ENCODE measurements at regions not wholly inside any gene's neighbourhood (a gene's known extent, or its start where the extent isn't known, plus 50 kb on each side); places are given as distances from the start of the nearest gene placed in this dataset.

DNA sequence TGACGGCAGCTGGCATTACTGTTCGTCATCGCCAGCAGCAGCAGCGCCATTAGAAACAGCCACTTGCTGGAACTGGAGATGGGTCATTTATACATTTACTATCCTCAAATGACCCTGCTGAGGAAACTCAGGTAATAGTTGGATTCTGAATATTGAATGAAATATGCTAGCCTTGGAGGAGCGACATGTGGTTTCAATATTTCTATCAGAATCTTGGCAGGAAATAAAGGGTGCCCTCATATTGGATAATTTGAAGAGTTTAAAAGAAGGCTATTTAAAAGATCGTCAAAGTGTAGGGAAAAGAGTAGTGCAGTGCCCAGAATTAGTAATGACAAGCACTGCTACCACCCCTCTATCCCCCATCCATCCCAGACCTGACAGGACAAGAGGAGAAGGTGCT lies 109.6 kb upstream of the CPM start:
- TF ChIP-seq, protein P1, sequence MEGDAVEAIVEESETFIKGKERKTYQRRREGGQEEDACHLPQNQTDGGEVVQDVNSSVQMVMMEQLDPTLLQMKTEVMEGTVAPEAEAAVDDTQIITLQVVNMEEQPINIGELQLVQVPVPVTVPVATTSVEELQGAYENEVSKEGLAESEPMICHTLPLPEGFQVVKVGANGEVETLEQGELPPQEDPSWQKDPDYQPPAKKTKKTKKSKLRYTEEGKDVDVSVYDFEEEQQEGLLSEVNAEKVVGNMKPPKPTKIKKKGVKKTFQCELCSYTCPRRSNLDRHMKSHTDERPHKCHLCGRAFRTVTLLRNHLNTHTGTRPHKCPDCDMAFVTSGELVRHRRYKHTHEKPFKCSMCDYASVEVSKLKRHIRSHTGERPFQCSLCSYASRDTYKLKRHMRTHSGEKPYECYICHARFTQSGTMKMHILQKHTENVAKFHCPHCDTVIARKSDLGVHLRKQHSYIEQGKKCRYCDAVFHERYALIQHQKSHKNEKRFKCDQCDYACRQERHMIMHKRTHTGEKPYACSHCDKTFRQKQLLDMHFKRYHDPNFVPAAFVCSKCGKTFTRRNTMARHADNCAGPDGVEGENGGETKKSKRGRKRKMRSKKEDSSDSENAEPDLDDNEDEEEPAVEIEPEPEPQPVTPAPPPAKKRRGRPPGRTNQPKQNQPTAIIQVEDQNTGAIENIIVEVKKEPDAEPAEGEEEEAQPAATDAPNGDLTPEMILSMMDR (IDR thresholded peaks at IDR 0.05; ENCODE audit: unreplicated experiment) = no peak
- no peak for DNase-seq (ENCODE audit: low spot score in 2 of 2, unreplicated experiment in 2 of 2)
- Mint-ChIP-seq H3K4me1 (no peaks in the 10 kb centered on the region), H3K9me3 (no peaks in the 10 kb centered on the region), H3K4me3 (no peak overlapping the region), H3K27me3 (ENCODE audit: low read depth) (no peaks in the 10 kb centered on the region), H3K36me3 (no peaks in the 10 kb centered on the region), H3K27ac (no peak overlapping the region)

- H3K36me3 Mint-ChIP-seq = no peaks in the 10 kb centered on the region
- H3K27ac Mint-ChIP-seq = no peak overlapping the region
- no peaks in the 10 kb centered on the region for H3K4me1 Mint-ChIP-seq
- H3K9me3 Mint-ChIP-seq = no peaks in the 10 kb centered on the region
- H3K27me3 Mint-ChIP-seq (ENCODE audit: low read depth) = no peaks in the 10 kb centered on the region
- TF ChIP-seq, protein P1 (IDR thresholded peaks at IDR 0.05; ENCODE audit: unreplicated experiment) = no peak
- H3K4me3 Mint-ChIP-seq = no peak overlapping the region
- no peak for DNase-seq (ENCODE audit: low spot score in 2 of 2, unreplicated experiment in 2 of 2)
These were observed 110.0 kb upstream of the CPM start for GRCh38 chr12:69042970-69043369.

GRCh38 chr12:69044887-69045286 lies 111.9 kb upstream of the CPM start:
- DNase-seq (ENCODE audit: low spot score in 2 of 2, unreplicated experiment in 2 of 2) = no peak
- Mint-ChIP-seq H3K36me3 (no peaks in the 10 kb centered on the region), H3K27ac (no peak overlapping the region), H3K27me3 (ENCODE audit: low read depth) (no peaks in the 10 kb centered on the region), H3K4me1 (no peaks in the 10 kb centered on the region), H3K4me3 (no peak overlapping the region), H3K9me3 (peaks cover 5% of the 10 kb centered on the region)
- TF ChIP-seq, protein P1 (IDR thresholded peaks at IDR 0.05; ENCODE audit: unreplicated experiment) = no peak

DNA sequence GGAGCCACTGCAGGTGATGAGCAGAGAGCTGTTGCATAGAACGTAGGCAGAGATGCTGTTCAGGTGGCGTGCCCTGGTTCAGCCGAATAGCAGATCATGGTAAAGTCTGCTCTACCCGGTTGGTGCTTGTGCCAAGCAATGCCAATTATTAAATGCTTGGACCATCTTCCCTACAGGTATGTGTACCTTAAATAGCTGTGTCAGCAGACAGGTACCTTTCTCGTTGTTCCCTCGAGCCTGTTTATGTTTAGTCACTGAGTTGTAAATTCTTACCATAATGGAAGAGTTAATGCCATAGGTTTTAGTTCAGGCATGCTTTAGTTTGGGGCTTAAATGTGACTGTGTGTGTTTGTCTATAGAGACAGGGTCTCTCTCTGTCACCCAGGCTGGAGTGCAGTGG lies 112.5 kb upstream of the CPM start:
- no peak for DNase-seq (ENCODE audit: low spot score in 2 of 2, unreplicated experiment in 2 of 2)
- H3K27ac Mint-ChIP-seq = no peak overlapping the region
- H3K4me1 Mint-ChIP-seq = no peaks in the 10 kb centered on the region
- H3K9me3 Mint-ChIP-seq = peaks cover 9% of the 10 kb centered on the region
- TF ChIP-seq, protein P1 (IDR thresholded peaks at IDR 0.05; ENCODE audit: unreplicated experiment) = no peak
- H3K36me3 Mint-ChIP-seq = no peaks in the 10 kb centered on the region
- H3K27me3 Mint-ChIP-seq (ENCODE audit: low read depth) = no peaks in the 10 kb centered on the region
- H3K4me3 Mint-ChIP-seq = no peak overlapping the region

DNA sequence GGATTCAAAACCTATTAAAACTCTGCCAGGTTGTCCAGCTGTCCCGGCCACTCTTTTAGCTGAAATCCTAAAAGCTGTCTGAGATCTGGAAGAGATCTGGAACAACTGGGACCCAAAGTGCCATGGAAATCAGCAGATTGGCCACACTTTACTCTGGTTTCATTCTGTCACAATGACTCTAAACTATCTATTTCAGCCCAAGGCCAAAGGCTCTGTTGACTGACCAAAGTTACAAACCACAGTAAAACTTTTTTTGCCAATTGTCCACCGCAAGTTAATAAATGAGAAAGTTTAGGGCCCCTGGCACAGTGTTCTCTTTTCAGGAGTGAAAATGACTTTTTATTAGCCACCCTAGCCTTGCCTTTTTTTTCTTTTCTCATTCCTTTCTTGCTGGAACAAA lies 113.4 kb upstream of the CPM start:
- peaks cover 2% of the 10 kb centered on the region for H3K36me3 Mint-ChIP-seq
- H3K27ac Mint-ChIP-seq = no peak overlapping the region
- H3K27me3 Mint-ChIP-seq (ENCODE audit: low read depth) = no peaks in the 10 kb centered on the region
- no peaks in the 10 kb centered on the region for H3K4me1 Mint-ChIP-seq
- H3K4me3 Mint-ChIP-seq = no peak overlapping the region
- TF ChIP-seq, protein P1 (IDR thresholded peaks at IDR 0.05; ENCODE audit: unreplicated experiment) = no peak
- DNase-seq (ENCODE audit: low spot score in 2 of 2, unreplicated experiment in 2 of 2) = no peak
- H3K9me3 Mint-ChIP-seq = peaks cover 18% of the 10 kb centered on the region

DNA sequence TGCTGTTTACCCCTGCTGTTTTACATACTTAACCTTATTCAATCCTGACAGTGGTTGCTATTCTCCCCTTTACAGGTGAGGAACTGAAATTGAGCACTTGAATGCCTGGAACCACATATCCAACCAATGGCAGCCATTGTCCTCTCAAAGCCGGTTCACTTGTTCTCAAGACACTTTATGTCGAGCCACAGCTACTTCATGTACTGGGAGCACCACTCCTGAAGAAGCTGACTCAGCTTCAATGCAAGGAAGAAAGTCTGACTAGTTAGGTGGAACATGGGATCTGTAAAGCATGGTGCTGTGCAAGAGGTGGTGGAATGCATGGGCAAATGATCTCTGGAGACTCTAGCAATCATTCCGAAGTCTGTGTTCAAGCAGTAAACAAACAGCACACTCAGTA lies 113.9 kb upstream of the CPM start:
- peaks cover 2% of the 10 kb centered on the region for H3K36me3 Mint-ChIP-seq
- H3K4me3 Mint-ChIP-seq = no peak overlapping the region
- DNase-seq (ENCODE audit: low spot score in 2 of 2, unreplicated experiment in 2 of 2) = no peak
- H3K9me3 Mint-ChIP-seq = peaks cover 21% of the 10 kb centered on the region
- H3K27ac Mint-ChIP-seq = no peak overlapping the region
- H3K4me1 Mint-ChIP-seq = no peaks in the 10 kb centered on the region
- TF ChIP-seq, protein P1 (IDR thresholded peaks at IDR 0.05; ENCODE audit: unreplicated experiment) = no peak
- no peaks in the 10 kb centered on the region for H3K27me3 Mint-ChIP-seq (ENCODE audit: low read depth)

Data from mesothelial cell of epicardium (in vitro differentiated cells).